B cell (primary cell): ENCODE measurements at regions not wholly inside any gene's neighbourhood (a gene's known extent, or its start where the extent isn't known, plus 50 kb on each side); places are given as distances from the start of the nearest gene placed in this dataset.

Experiments used
- CTCF ChIP-seq: fragments of 200-600 bp; IDR thresholded peaks from one replicate; pipeline ENCODE4 v1.8.0; 2022; ENCODE audit warnings: antibody characterized with exemption, mild to moderate bottlenecking
- EZH2 ChIP-seq: IDR thresholded peaks from 2 replicates; pipeline ENCODE4 v1.6.1; 2012; ENCODE audit warnings: borderline replicate concordance, low read depth, mild to moderate bottlenecking, moderate library complexity, low read length; ENCODE audit not compliant: insufficient read depth, poor library complexity, severe bottlenecking

- TF ChIP-seq EZH2 (no peak), CTCF (no peak)
Observed at GRCh38 chr4:178081896-178082295, 639.7 kb upstream of the AGA start.
